ENCODE measurements at regions not wholly inside any gene's neighbourhood (a gene's known extent, or its start where the extent isn't known, plus 50 kb on each side); places are given as distances from the start of the nearest gene placed in this dataset.

DNA sequence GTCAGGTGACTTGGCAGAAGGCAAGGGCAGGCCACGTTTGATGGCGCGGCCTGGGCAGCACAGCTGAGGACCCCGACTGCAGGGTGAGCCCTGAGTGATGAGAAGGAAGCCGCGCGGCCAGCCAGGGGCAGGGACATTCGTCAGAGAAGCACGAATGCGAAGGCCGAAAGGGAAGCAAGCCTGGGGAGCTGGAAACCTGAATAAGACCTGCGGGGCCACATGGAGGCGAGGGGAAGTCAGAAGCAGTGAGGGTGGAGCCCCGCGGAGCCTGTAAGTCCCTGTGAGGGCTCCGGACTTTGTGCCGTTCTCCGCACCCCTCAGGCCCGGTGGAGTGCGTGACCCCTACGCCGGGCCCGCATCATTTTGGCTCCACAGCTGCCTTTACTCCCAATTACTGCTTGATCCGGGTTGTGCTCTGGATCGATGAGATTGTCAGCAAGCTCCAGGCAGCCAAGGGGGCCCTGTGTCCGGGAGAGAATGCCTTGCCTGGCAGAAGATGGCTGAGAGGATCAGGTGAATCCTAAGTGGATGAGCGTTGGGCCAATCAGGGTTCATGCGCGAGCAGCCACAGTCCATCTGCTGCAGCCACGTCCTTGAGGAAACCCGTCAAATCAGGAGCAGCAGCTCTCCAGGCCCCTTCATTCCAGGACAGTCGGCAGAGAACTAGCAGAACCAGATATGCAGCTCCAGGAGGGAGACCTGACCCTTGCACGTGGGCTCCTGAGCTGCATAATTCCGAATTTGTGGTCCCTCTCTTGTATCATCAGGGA is 293.3 kb upstream of the SHH start:
- TF ChIP-seq POLR2A (IDR thresholded peaks at IDR 0.05) (no peak), CTCF (IDR thresholded peaks at IDR 0.05 in 4 of 5, conservative IDR thresholded peaks at IDR 0.05 in 1 of 5) (no peak)

Measured in gastrocnemius medialis (tissue), 4 donors.